ENCODE measurements at regions not wholly inside any gene's neighbourhood (a gene's known extent, or its start where the extent isn't known, plus 50 kb on each side); places are given as distances from the start of the nearest gene placed in this dataset.
A peak's percentile ranks its signal among the peaks of the same experiment; 100 is the strongest.

GRCh38 chr21:24076179-24076578, 1531.1 kb downstream of the MRPL39 start:
- FAIRE-seq: peak; percentile 69

- no peak for FAIRE-seq
Observed at GRCh38 chr21:24055696-24056095, 1551.6 kb downstream of the MRPL39 start.

- FAIRE-seq: no peak
Observed at GRCh38 chr21:24050231-24050630, 1557.0 kb downstream of the MRPL39 start.

GRCh38 chr21:24046829-24047443, 1560.3 kb downstream of the MRPL39 start:
- no peak for FAIRE-seq

GRCh38 chr21:24045775-24046215, 1561.5 kb downstream of the MRPL39 start:
- peak; percentile 8 for FAIRE-seq

DNA sequence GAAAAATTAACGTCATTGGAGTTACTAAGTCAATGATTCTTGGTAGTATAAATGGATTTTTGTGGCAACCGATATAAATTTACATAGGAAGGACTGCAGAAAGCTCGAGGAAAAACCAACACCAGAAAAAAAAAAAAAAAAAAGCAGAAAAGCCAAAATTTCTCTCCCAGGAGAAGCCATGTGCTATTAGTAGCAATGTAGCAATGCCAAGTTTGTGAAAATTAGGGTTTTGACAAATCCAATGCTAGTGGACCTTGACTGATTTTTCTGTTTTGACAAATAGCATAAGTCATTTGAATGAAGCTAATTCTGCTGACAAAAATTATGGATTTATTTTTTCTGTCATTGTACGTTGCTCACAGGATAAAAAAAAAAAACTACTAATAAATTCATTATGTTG, 1561.9 kb downstream of the MRPL39 start:
- peak; percentile 4 for FAIRE-seq

DNA sequence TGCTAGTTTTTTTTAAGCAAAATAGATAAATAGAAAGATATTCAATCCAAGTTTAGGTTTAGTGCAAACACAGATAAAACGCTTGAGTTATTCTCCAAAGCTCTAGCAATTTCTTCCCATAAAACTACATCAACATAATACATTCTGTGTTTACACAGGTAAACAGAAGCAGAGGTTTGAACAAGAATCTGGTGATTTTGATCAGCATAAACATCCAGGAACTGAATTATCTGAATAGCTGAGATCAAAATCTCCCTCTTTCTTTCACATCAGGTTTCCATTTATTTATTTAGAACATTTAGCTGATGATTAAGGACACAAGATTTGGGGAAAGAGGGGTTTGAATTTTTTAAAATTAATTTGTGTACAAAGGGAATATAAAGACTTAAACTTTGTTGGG, 1564.6 kb downstream of the MRPL39 start:
- FAIRE-seq: peak; percentile 29

DNA sequence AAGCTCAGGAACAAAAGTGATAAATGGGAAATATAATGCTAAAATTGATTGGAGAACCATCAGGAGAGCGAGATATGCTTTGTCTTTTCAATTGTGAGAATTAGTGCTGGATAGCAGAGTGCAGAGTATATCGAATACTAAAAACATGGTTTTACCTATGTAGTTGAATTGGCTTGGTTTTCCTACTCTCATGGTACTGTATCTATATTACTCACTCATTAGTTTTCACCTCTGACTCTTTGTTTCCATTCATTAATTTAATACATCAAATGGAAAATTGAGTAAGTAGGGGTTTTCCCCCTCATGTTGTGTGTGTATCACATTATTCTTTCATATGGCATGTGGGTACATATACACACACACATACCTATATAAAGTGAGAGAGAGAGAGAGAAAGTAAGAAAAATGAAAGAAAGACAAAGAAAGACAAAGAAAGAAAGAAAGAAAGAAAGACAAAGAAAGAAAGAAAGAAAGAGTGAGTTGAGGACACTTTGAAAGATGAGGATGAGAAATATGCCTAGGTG, 1574.5 kb downstream of the MRPL39 start:
- FAIRE-seq: no peak

DNA sequence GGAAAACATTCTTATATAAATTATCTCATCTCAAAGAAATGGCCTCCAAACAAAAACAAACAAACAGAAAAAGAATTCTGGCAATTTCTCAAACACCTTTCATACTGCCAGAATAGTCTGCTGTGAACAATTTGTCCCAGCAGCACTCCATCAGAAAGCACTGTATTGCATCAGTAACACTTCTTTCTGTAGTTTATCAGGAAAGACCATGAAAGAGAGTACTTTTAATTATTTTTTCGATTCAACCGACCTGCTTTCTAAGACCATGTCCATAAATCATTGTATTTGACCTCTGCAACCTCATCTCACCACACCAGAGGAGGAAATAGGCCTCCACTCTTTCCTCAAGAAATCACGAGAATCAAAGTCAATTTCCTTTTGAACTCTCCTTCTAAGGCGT, 1579.9 kb downstream of the MRPL39 start:
- FAIRE-seq: peak; percentile 23

DNA sequence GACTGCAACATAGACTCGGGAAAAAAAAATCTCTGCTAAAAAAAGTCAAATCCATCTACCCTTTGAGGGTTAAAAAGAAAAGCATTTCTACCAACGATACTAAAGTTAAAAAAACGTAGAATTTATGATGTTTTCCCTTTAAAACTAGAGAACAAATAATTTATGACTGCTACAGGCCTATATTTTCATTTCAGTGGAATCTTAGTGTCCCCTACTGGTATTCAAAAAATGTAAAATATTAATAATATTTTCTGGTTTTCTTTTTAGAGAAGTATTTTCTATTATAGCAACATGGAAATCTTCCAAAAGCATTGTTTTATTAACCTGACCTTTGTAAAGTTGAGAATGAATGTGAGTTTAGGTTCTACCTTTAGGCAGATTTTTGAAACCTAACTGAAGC, 1582.2 kb downstream of the MRPL39 start:
- peak; percentile 96 for FAIRE-seq

DNA sequence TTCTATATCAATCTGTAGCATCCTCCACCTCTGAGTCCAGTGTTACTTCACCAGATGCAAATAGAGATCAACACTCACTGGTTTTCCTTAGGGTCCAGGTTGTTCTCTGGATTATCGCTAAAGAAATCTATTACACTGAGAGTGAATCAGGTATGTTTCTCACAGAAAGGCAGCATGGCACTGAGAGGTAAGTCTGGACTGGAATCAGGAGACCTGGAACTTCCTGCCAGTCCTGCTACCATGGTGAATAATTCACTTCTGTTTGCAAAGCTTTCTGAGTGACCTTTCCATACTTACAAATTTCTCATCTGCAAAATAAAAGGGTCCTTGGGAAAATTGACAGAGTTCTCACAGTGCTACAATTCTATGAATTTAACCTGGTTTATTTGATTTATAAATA, 1583.3 kb downstream of the MRPL39 start:
- no peak for FAIRE-seq

DNA sequence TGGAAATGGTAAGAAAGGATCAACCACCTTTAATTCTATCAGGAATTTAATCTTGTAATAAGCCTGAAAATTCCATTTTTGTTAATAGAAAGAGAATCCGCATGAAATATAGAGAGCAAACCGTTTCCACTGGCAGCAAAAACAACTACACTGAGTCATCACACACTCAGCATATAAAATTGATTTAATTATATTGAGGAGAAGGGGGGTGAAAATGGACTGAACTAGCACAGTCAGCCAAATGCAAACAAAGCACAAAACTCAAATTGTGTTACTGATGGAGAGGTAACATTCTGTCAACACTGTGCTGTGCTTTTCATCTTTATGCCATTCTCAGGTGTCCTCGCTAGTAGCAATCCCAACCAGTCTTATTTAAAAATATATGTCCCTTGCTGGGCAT, 1583.9 kb downstream of the MRPL39 start:
- no peak for FAIRE-seq

DNA sequence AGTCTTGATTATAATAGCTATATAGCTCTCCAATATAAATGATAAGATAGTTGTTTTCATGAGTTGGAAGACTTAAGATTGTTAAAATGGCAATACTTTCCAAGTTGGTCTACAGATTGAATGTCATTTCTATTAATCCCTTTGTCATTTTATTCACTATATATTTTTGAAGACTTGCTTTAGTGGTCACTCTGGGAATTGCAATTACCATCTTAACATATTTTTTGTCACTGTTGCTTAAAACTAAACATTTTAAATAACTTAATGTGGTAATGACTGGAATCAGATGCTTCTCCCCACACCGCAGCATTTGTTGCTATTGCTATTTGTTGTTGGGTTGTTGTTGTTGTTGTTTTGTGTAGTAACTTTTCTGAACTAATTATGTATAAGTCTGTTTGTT, 1592.9 kb downstream of the MRPL39 start:
- FAIRE-seq: no peak

- no peak for FAIRE-seq
Observed at GRCh38 chr21:24011087-24011486, 1596.2 kb downstream of the MRPL39 start.

- FAIRE-seq: no peak
Observed at GRCh38 chr21:24007592-24007991, 1599.7 kb downstream of the MRPL39 start.

DNA sequence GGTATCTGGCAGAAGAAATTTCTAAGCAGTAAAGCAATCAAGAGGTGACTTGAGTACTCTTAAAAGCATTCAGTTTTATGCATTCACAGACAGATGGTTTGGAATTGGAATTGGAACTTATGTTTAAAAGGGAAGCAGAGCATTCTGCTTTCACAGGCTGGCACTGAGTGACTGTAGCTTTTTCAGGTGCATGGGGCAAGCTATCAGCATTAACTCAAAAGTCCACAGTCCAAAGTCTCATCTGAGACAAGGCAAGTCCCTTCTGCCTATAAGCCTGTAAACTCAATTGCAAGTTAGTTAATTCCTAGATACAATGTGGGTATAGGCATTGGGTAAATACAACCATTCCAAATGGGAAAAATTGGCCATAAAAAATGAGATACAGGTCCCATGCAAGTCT, 1620.3 kb downstream of the MRPL39 start:
- FAIRE-seq: no peak

GRCh38 chr21:23986214-23986613, 1621.1 kb downstream of the MRPL39 start:
- no peak for FAIRE-seq

GRCh38 chr21:23982546-23982945, 1624.7 kb downstream of the MRPL39 start:
- no peak for FAIRE-seq

GRCh38 chr21:23977971-23978370, 1629.3 kb downstream of the MRPL39 start:
- no peak for FAIRE-seq

- FAIRE-seq: no peak
Observed at GRCh38 chr21:23968722-23969647, 1638.3 kb downstream of the MRPL39 start.

GRCh38 chr21:23968008-23968407, 1639.3 kb downstream of the MRPL39 start:
- no peak for FAIRE-seq

DNA sequence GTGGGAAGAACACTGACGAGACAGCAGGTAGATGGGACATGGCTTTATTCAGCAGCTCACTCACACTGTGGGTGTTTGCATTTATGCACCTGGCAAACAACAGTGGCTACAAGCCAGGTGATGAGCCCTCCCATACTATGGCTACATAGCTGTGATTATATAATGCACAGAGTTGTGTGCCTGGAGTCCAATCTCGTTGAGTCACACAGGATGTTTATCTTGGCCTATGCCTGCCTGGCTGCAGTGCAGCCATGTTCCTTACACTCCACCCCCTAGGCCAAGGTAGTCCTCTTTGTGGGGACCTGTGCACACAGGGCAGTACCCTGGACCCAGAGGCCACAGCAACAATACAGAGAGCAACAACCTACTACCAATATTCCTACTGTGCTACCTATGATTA, 1643.8 kb downstream of the MRPL39 start:
- no peak for FAIRE-seq

GRCh38 chr21:23960769-23961168, 1646.5 kb downstream of the MRPL39 start:
- FAIRE-seq: no peak

All from endometrium (tissue), 2 donors.